GM10248 (cell line): ENCODE measurements at regions not wholly inside any gene's neighbourhood (a gene's known extent, or its start where the extent isn't known, plus 50 kb on each side); places are given as distances from the start of the nearest gene placed in this dataset.

Experiments used
- CTCF ChIA-PET: fragments of 300-600 bp; sonication (Branson Sonifier 250); formaldehyde crosslinking; extraction: SDS; loops from one replicate; lab custom pipeline; 2021; ENCODE audit warnings: antibody characterized with exemption; lab: Yijun Ruan, JAX
- POLR2A ChIA-PET: fragments of 350-650 bp; sonication (Branson Sonifier 250); formaldehyde crosslinking; extraction: SDS; loops from one replicate; lab custom pipeline; 2020; ENCODE audit warnings: antibody characterized with exemption; lab: Yijun Ruan, JAX
- DNase-seq: peaks from one replicate; pipeline ENCODE4 v3.0.0; 2012; ENCODE audit errors: extremely low spot score
- TF ChIP-seq, protein P1 (sequence below): IDR thresholded peaks from 2 replicates; pipeline ENCODE4 v1.5.1; 2012; ENCODE audit warnings: mild to moderate bottlenecking, low read depth; ENCODE audit errors: extremely low read depth, missing control alignments, control extremely low read depth

DNA sequence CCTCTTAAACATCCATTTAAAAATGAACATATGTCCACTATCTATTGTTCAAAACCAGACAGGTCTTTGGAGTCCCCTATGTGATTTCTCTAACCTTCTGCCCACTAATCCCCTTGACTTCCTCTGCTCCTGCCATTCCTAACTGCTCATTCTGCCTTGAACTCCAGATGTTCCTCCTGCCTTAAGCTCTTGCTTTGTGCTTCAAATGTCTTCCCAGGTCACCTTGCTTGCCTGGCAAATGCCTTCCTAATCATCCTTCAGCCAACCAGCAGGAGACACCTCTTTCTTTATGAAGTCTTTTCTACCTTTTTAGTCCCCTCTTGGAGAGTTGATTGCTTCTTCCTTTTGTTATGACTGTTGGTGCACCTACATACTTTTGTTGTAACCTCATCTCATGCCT lies 1043.0 kb upstream of the CHAC2 start:
- ChIA-PET POLR2A (no interaction called here), CTCF (no interaction called here)
- TF ChIP-seq, protein P1, sequence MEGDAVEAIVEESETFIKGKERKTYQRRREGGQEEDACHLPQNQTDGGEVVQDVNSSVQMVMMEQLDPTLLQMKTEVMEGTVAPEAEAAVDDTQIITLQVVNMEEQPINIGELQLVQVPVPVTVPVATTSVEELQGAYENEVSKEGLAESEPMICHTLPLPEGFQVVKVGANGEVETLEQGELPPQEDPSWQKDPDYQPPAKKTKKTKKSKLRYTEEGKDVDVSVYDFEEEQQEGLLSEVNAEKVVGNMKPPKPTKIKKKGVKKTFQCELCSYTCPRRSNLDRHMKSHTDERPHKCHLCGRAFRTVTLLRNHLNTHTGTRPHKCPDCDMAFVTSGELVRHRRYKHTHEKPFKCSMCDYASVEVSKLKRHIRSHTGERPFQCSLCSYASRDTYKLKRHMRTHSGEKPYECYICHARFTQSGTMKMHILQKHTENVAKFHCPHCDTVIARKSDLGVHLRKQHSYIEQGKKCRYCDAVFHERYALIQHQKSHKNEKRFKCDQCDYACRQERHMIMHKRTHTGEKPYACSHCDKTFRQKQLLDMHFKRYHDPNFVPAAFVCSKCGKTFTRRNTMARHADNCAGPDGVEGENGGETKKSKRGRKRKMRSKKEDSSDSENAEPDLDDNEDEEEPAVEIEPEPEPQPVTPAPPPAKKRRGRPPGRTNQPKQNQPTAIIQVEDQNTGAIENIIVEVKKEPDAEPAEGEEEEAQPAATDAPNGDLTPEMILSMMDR: no peak
- no peak for DNase-seq

DNA sequence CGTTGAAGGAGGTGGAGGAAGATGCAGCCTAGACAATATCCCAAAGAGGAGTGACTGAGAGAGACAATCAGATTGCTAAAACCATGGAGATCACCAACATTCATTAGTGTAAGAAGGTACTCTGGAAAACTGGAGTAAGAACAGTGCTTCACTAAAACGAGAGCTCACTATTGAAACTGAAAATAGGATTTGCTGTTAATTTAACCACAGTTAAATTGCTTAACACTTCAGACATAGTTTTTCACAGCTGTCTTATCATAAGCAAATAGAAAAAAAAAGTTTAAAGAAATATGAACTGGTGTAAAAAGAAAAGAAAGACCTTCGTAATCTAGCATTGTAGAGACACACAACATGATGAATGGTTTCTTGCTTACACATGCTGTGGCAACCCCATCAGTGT lies 1049.8 kb upstream of the CHAC2 start:
- TF ChIP-seq, protein P1: no peak
- no peak for DNase-seq
- ChIA-PET POLR2A (no interaction called here), CTCF (interaction anchor here (1.1 to 1.6 kb wide), 2 partner anchors 11 to 16 kb away, joined by 3 to 5 read pairs; no protein-coding TSS in a partner anchor)

DNA sequence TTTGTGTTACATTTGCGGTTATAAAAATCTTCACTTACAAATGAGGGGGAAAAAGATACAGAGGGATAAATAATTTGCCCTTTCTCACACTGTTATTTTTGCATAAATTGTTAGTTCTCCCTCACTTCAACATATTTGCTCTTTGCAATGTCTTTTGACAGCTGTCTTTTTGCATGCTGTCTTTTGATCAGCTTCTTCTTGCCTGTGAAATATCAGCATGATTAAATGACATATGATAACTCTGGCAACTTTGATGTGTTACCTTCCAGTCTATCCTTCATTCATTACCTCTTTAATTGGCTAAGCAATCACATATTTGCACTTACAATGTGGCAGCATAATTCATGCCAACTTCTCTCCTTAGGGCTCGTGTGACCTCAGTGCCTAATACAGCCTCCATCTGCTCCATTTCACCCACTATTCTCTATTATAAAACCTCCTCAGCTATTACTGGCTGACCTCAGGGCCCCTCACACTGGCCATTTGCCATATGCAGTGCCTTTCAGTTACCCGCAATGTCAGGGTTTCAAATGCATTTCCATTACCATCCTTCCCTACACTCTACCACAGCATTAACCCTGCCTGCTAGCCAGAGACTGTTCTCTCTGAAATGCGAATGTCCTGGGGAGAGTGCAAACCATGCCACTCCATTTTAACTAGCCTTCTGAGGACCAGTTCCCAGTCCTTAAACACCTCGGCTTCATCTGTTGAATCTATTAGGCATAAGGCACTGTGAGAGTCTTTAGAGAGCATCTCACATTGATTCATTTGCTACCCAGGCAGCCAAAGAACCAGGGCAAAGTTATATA lies 1056.6 kb upstream of the CHAC2 start:
- TF ChIP-seq, protein P1: no peak
- ChIA-PET POLR2A (no interaction called here), CTCF (no interaction called here)
- DNase-seq: no peak

DNA sequence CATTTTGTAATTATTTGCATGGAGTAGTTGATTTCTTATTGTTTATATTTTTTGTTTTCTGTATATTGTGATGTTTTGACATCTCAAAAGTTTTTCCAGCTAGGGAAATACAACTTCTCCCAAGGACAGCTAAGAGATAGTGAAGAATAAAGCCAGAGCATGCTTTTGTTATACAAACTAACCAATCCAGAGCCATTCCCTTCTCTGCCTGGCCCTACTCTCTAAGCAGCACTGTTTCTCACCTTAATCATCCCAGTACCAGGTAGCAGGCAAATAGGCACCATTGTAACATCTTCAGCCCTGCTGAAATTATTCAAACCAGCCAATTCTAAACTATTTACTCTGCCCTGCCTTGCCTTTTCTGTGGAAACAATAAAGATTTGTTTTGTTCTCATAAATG lies 1063.4 kb upstream of the CHAC2 start:
- ChIA-PET CTCF (interaction anchor here (1.5 kb wide), 1 partner anchor 10 kb away, joined by 5 read pairs; no protein-coding TSS in a partner anchor), POLR2A (no interaction called here)
- TF ChIP-seq, protein P1: no peak
- no peak for DNase-seq

DNA sequence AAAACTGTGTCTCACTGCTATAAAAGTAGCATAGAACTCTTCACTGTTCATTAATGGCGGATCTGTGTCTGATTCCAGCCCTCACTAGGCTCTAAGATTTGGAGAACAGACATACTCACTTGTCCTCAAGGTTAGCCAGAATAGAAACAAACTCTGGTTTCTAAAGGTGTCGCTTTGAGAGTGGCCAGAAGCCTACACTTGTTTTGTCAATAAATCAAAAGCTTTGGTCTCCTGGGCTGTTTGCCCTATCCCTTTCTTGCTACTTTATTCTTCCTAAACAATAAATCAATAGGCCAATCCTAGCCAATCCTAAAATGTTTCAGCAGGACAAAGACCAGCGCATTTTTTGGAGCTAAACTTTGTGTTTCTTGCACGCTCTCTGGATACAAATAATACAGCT lies 1064.6 kb upstream of the CHAC2 start:
- TF ChIP-seq, protein P1: no peak
- DNase-seq: no peak
- ChIA-PET CTCF (interaction anchor here (1.5 kb wide), 1 partner anchor 11 kb away, joined by 5 read pairs; no protein-coding TSS in a partner anchor), POLR2A (no interaction called here)

DNA sequence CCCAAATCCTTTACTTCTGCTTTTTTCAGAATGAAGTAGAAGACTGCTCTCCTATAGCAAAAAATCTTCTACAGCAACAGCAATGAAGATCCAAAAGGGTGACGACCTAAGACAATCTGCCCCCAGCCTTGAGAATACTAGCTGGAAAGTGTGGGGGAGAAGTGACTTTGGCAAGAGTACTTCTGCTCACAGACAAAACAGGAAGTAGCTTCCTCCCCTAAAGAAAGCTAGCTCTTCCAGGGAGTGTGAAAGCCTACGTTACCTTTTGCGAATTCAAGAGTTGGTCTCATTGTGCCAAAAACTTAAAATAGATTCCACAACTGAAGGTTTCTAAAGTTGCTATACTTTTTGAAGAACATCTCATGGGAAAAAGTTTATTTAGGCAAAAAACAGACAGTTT lies 1069.2 kb upstream of the CHAC2 start:
- ChIA-PET POLR2A (no interaction called here), CTCF (no interaction called here)
- no peak for DNase-seq
- TF ChIP-seq, protein P1: no peak
